H9 (cell line): ENCODE measurements at regions not wholly inside any gene's neighbourhood (a gene's known extent, or its start where the extent isn't known, plus 50 kb on each side); places are given as distances from the start of the nearest gene placed in this dataset.

Source experiments
- DNase-seq: peaks from one replicate; pipeline ENCODE4 v3.0.0-alpha.2; 2017
- H2AFZ ChIP-seq: one replicate; pipeline ENCODE4 v1.6.1; 2013; ENCODE audit warnings: mild to moderate bottlenecking, low read length, control low read depth, moderate library complexity
- H2AK5ac ChIP-seq: 2 replicates; pipeline ENCODE4 v1.6.1; 2013; ENCODE audit warnings: low read length, control low read depth, mixed read lengths; ENCODE audit not compliant: insufficient read length
- H2BK120ac ChIP-seq: one replicate; pipeline ENCODE4 v1.6.1; 2013; ENCODE audit warnings: low read depth, mild to moderate bottlenecking, low read length, control low read depth, inconsistent platforms; ENCODE audit not compliant: poor library complexity, severe bottlenecking
- H2BK12ac ChIP-seq: 2 replicates; pipeline ENCODE4 v1.6.1; 2013; ENCODE audit warnings: low read length, control low read depth, mixed read lengths, low read depth; ENCODE audit not compliant: insufficient read length
- H2BK15ac ChIP-seq: 2 replicates; pipeline ENCODE4 v1.6.1; 2013; ENCODE audit warnings: low read depth, low read length, control low read depth
- H2BK20ac ChIP-seq: one replicate; pipeline ENCODE4 v1.6.1; 2013; ENCODE audit warnings: low read depth, mild to moderate bottlenecking, low read length, control low read depth, inconsistent platforms; ENCODE audit not compliant: poor library complexity, severe bottlenecking
- H2BK5ac ChIP-seq: 2 replicates; pipeline ENCODE4 v1.6.1; 2013; ENCODE audit warnings: low read length, control low read depth, mixed read lengths; ENCODE audit not compliant: insufficient read length
- H3K14ac ChIP-seq: 2 replicates; pipeline ENCODE4 v1.6.1; 2013; ENCODE audit warnings: low read length, control low read depth; ENCODE audit not compliant: insufficient read depth
- H3K18ac ChIP-seq: 2 replicates; pipeline ENCODE4 v1.6.1; 2013; ENCODE audit warnings: low read depth, mild to moderate bottlenecking, mixed read lengths, low read length, control low read depth; ENCODE audit not compliant: insufficient read length
- H3K23ac ChIP-seq: 2 replicates; pipeline ENCODE4 v1.6.1; 2013; ENCODE audit warnings: low read length, control low read depth, mixed read lengths, low read depth; ENCODE audit not compliant: insufficient read length
- H3K23me2 ChIP-seq: 2 replicates; pipeline ENCODE4 v1.6.1; 2013; ENCODE audit warnings: low read depth, mild to moderate bottlenecking, mixed read lengths, low read length, control low read depth; ENCODE audit not compliant: insufficient read length, poor library complexity, severe bottlenecking
- H3K27ac ChIP-seq: 2 replicates; pipeline ENCODE4 v1.5.1; 2013; ENCODE audit warnings: low read length, control low read depth, mixed read lengths, low read depth; ENCODE audit not compliant: insufficient read length
- H3K27me3 ChIP-seq: 2 replicates; pipeline ENCODE4 v1.6.1; 2013; ENCODE audit warnings: low read length, control low read depth, inconsistent platforms; ENCODE audit not compliant: insufficient read depth
- H3K4ac ChIP-seq: 2 replicates; pipeline ENCODE4 v1.6.1; 2013; ENCODE audit warnings: low read depth, mild to moderate bottlenecking, control low read depth, inconsistent platforms, low read length, moderate library complexity
- H3K4me1 ChIP-seq: 2 replicates; pipeline ENCODE4 v1.6.1; 2013; ENCODE audit warnings: low read length, control low read depth, inconsistent platforms; ENCODE audit not compliant: insufficient read depth
- H3K4me2 ChIP-seq: 2 replicates; pipeline ENCODE4 v1.6.1; 2013; ENCODE audit warnings: low read length, control low read depth, mixed read lengths; ENCODE audit not compliant: insufficient read length, insufficient read depth
- H3K56ac ChIP-seq: 2 replicates; pipeline ENCODE4 v1.6.1; 2013; ENCODE audit warnings: low read depth, mild to moderate bottlenecking, mixed read lengths, low read length, control low read depth; ENCODE audit not compliant: insufficient read length
- H3K79me1 ChIP-seq: 2 replicates; pipeline ENCODE4 v1.6.1; 2013; ENCODE audit warnings: low read depth, mild to moderate bottlenecking, moderate library complexity, low read length, control low read depth, inconsistent platforms; ENCODE audit not compliant: insufficient read depth, poor library complexity, severe bottlenecking
- H3K79me2 ChIP-seq: 2 replicates; pipeline ENCODE4 v1.6.1; 2013; ENCODE audit warnings: low read length, control low read depth, inconsistent platforms; ENCODE audit not compliant: insufficient read depth
- H3K9ac ChIP-seq: 2 replicates; pipeline ENCODE4 v1.6.1; 2013; ENCODE audit warnings: low read length, control low read depth, mixed read lengths; ENCODE audit not compliant: insufficient read length; ENCODE audit errors: extremely low read depth
- H3K9me3 ChIP-seq: one replicate; pipeline ENCODE4 v1.6.1; 2013; ENCODE audit warnings: low read depth, low read length, inconsistent platforms; ENCODE audit not compliant: control insufficient read depth
- H3T11ph ChIP-seq: one replicate; pipeline ENCODE4 v1.6.1; 2013; ENCODE audit warnings: mild to moderate bottlenecking, low read length, control low read depth, inconsistent platforms
- H4K20me1 ChIP-seq: one replicate; pipeline ENCODE4 v1.6.1; 2013; ENCODE audit not compliant: control insufficient read depth, insufficient read length, insufficient read depth
- H4K5ac ChIP-seq: 2 replicates; pipeline ENCODE4 v1.6.1; 2013; ENCODE audit warnings: low read depth, mild to moderate bottlenecking, mixed read lengths, low read length, control low read depth; ENCODE audit not compliant: insufficient read length
- H4K8ac ChIP-seq: replicated peaks from 2 replicates; pipeline ENCODE4 v1.6.1; 2013; ENCODE audit warnings: low read length, control low read depth, mixed read lengths, low read depth; ENCODE audit not compliant: insufficient read length
- H4K91ac ChIP-seq: 2 replicates; pipeline ENCODE4 v1.6.1; 2013; ENCODE audit warnings: low read depth, mild to moderate bottlenecking, moderate library complexity, mixed read lengths, low read length, control low read depth; ENCODE audit not compliant: insufficient read length
- H3K27ac Mint-ChIP-seq, 3 experiments: 2 replicates in 2 of 3; 3 replicates in 1 of 3; pipeline ENCODE4 v1.8.0; 2020 to 2021; ENCODE audit warnings: mixed read lengths in 3 of 3, mild to moderate bottlenecking in 1 of 3, moderate library complexity in 1 of 3
- H3K27me3 Mint-ChIP-seq: 2 replicates; pipeline ENCODE4 v1.8.0; 2021; ENCODE audit warnings: low read depth, mild to moderate bottlenecking, moderate library complexity, mixed read lengths
- H3K36me3 Mint-ChIP-seq, 3 experiments: 2 replicates in 2 of 3; 3 replicates in 1 of 3; pipeline ENCODE4 v1.8.0; 2020 to 2021; ENCODE audit warnings: low read depth in 3 of 3, mixed read lengths in 3 of 3; ENCODE audit not compliant: insufficient read depth in 1 of 3
- H3K4me1 Mint-ChIP-seq, 2 experiments: 2 replicates each; pipeline ENCODE4 v1.8.0; 2020; ENCODE audit warnings: mixed read lengths in 2 of 2
- H3K4me3 Mint-ChIP-seq, 2 experiments: 2 replicates in 1 of 2; 3 replicates in 1 of 2; pipeline ENCODE4 v1.8.0; 2020 to 2021; ENCODE audit warnings: mild to moderate bottlenecking in 2 of 2, mixed read lengths in 2 of 2, moderate library complexity in 1 of 2
- H3K9me3 Mint-ChIP-seq, 2 experiments: 2 replicates in 1 of 2; 3 replicates in 1 of 2; pipeline ENCODE4 v1.8.0; 2020; ENCODE audit warnings: mild to moderate bottlenecking in 2 of 2, mixed read lengths in 2 of 2, moderate library complexity in 1 of 2
- CTCF ChIP-seq: fragments of 200-600 bp; sonication (generic); conservative IDR thresholded peaks from 3 replicates; pipeline ENCODE4 v1.8.0; 2021; ENCODE audit warnings: antibody characterized with exemption, mild to moderate bottlenecking
- WGBS: extraction: QIAGEN DNeasy Blood & Tissue Kit; methylation state at CpG from one replicate; pipeline ENCODE4 v1.1.7; 2013; ENCODE audit warnings: missing lambda C conversion rate, low lambda C conversion rate, mixed read lengths; ENCODE audit not compliant: insufficient read length; ENCODE audit errors: extremely low coverage; 5-methylcytosine and 5-hydroxymethylcytosine counted together

DNA sequence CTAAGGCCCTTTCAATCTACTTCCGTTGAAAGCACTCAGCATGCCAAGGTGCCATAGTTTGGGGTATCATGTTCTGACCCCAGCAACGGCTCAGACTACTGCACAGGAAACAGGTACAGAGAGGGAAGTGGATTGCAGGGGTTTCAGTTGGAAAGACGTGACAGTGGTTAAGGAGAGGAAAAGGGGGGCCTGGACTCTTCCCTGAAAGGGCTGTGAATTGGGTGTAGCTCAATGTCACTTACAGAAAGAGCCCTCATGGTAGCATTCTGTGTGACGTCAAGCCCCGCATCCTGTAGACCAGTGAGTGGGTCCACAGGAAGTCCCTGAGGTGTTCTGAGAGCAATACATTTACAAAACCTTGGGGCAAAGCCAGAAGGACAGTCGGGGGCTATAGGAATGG lies 121.5 kb upstream of the GYPC start:
- H4K5ac ChIP-seq, result no peak overlapping the region
- no peak overlapping the region for H2BK5ac ChIP-seq
- H3K9ac ChIP-seq, result no peak overlapping the region
- DNase-seq, result no peak
- no peaks in the 10 kb centered on the region for H3K79me2 ChIP-seq
- no peak overlapping the region for H2BK120ac ChIP-seq
- no peak overlapping the region for H2BK12ac ChIP-seq
- H3K4ac ChIP-seq, result no peak overlapping the region
- H3K23ac ChIP-seq, result no peak overlapping the region
- no CpG with 5 or more reads among the region's 6 CpGs for WGBS
- H3K27me3 ChIP-seq, result no peaks in the 10 kb centered on the region
- H2AK5ac ChIP-seq, result no peak overlapping the region
- H3K9me3 Mint-ChIP-seq, result no peaks in the 10 kb centered on the region; a peak in 1 of 5 replicates
- peaks cover 7% of the 10 kb centered on the region; the same call in 1 of the 2 replicates for H3K27me3 Mint-ChIP-seq
- no peak overlapping the region for H3K4me3 Mint-ChIP-seq
- H4K8ac ChIP-seq, result no peak overlapping the region
- no peaks in the 10 kb centered on the region for H4K20me1 ChIP-seq
- TF ChIP-seq CTCF, result no peak
- no peak overlapping the region for H3K27ac ChIP-seq
- no peaks in the 10 kb centered on the region for H3K36me3 Mint-ChIP-seq
- no peaks in the 10 kb centered on the region for H3K9me3 ChIP-seq
- no peak overlapping the region for H3K27ac Mint-ChIP-seq
- no peaks in the 10 kb centered on the region for H3K4me1 Mint-ChIP-seq
- no peak overlapping the region for H3K18ac ChIP-seq
- no peak overlapping the region for H4K91ac ChIP-seq
- no peaks in the 10 kb centered on the region for H3K79me1 ChIP-seq
- H2BK20ac ChIP-seq, result no peak overlapping the region
- no peak overlapping the region for H3K56ac ChIP-seq
- no peaks in the 10 kb centered on the region for H3K4me1 ChIP-seq
- H3T11ph ChIP-seq, result no peak overlapping the region
- no peaks in the 10 kb centered on the region for H3K23me2 ChIP-seq
- H3K4me2 ChIP-seq, result no peak overlapping the region
- H2BK15ac ChIP-seq, result no peak overlapping the region
- H2AFZ ChIP-seq, result no peak overlapping the region
- H3K14ac ChIP-seq, result no peak overlapping the region
